HepG2 (cell line): ENCODE measurements at regions not wholly inside any gene's neighbourhood (a gene's known extent, or its start where the extent isn't known, plus 50 kb on each side); places are given as distances from the start of the nearest gene placed in this dataset.

Source experiments
- ATAC-seq: fragments of 200-7000 bp; cut with Tn5 transposase; 3 replicates; pipeline ENCODE4 v1.9.1; 2020; ENCODE audit warnings: mild to moderate bottlenecking, moderate library complexity
- BruUV-seq: library from RNA; stranded (reverse); fragments of 400-500 nt; replicated peaks from 2 replicates; lab custom pipeline; 2021; lab: Mats Ljungman, UMichigan
- CTCF ChIA-PET: fragments of 300-600 bp; formaldehyde crosslinking; extraction: SDS; loops from one replicate; lab custom pipeline; 2021; ENCODE audit warnings: low total read pairs, inconsistent platforms, low intra/inter-chr PET ratio; lab: Yijun Ruan, JAX
- POLR2A ChIA-PET: fragments of 350-600 bp; sonication (Branson Sonifier 250); formaldehyde crosslinking; loops from one replicate; lab custom pipeline; 2020; ENCODE audit warnings: antibody characterized with exemption, inconsistent platforms; lab: Yijun Ruan, JAX
- DNase-seq: peaks from one replicate; pipeline ENCODE4 v3.0.0-alpha.2; 2015; ENCODE audit warnings: low spot score
- FAIRE-seq: peaks from 3 replicates; lab custom pipeline; 2011; peaks lifted over from hg19 to GRCh38; lab: Jason Lieb, UNC
- H2AFZ ChIP-seq: one replicate; pipeline ENCODE4 v1.6.1; 2011; ENCODE audit warnings: low read length, inconsistent platforms
- H3K27ac ChIP-seq: fragments of 300-600 bp; 3 replicates; pipeline ENCODE4 v1.8.0; 2011; ENCODE audit warnings: mixed run types, mild to moderate bottlenecking, mixed read lengths, low read length, inconsistent platforms; ENCODE audit not compliant: insufficient read depth; ENCODE audit errors: extremely low read length
- H3K27me3 ChIP-seq, 2 experiments: fragments of 200-600 bp in 1 of 2; 2 replicates in 1 of 2; 3 replicates in 1 of 2; pipeline versions ENCODE4 v1.6.0 to v1.8.0; 2011; ENCODE audit warnings: low read length in 2 of 2, mild to moderate bottlenecking in 2 of 2, moderate library complexity in 2 of 2, inconsistent platforms in 1 of 2; ENCODE audit not compliant: insufficient read depth in 2 of 2, control insufficient read depth in 1 of 2
- H3K36me3 ChIP-seq, 2 experiments: fragments of 200-600 bp in 1 of 2; replicated peaks in 1 of 2; 2 replicates in 1 of 2; 3 replicates in 1 of 2; pipeline versions ENCODE4 v1.5.1 to v1.8.0; 2011; ENCODE audit warnings: low read length in 2 of 2, inconsistent platforms in 1 of 2; ENCODE audit not compliant: insufficient read depth in 2 of 2, control insufficient read depth in 1 of 2
- H3K4me1 ChIP-seq: 2 replicates; pipeline ENCODE4 v1.5.1; 2012; ENCODE audit warnings: low read length, inconsistent platforms; ENCODE audit not compliant: insufficient read depth
- H3K4me2 ChIP-seq: 2 replicates; pipeline ENCODE4 v1.6.0; 2011; ENCODE audit warnings: low read depth, low read length, inconsistent platforms
- H3K4me3 ChIP-seq, 3 experiments: fragments of 200-600 bp in 1 of 3; sonication (generic), shearing (Covaris generic) in 1 of 3; replicated peaks in 1 of 3; 2 replicates each; pipeline ENCODE4 v1.5.1; 2011 to 2016; ENCODE audit warnings: low read length in 3 of 3, inconsistent platforms in 2 of 3, low read depth in 2 of 3, mild to moderate bottlenecking in 2 of 3, control low read depth in 1 of 3, mixed read lengths in 1 of 3; ENCODE audit not compliant: insufficient read depth in 1 of 3
- H3K79me2 ChIP-seq: one replicate; pipeline ENCODE4 v1.6.1; 2011; ENCODE audit warnings: low read length, inconsistent platforms; ENCODE audit not compliant: insufficient read depth
- H3K9ac ChIP-seq: 2 replicates; pipeline ENCODE4 v1.6.0; 2011; ENCODE audit warnings: mild to moderate bottlenecking, low read depth, low read length, inconsistent platforms; ENCODE audit not compliant: insufficient read depth
- H3K9me3 ChIP-seq: 2 replicates; pipeline ENCODE4 v1.5.1; 2012; ENCODE audit warnings: mild to moderate bottlenecking, low read length
- H4K20me1 ChIP-seq: 2 replicates; pipeline ENCODE4 v1.6.0; 2011; ENCODE audit warnings: inconsistent platforms, mild to moderate bottlenecking, low read length, moderate library complexity; ENCODE audit not compliant: insufficient read depth
- CENPT ChIP-seq: sonication (generic); formaldehyde crosslinking; IDR thresholded peaks from 2 replicates; pipeline ENCODE4 v1.8.0; 2022; ENCODE audit warnings: low read depth, mild to moderate bottlenecking, moderate library complexity, missing genetic modification reagents
- HNRNPK ChIP-seq: fragments of 200-400 bp; formaldehyde crosslinking; IDR thresholded peaks from 2 replicates; pipeline ENCODE4 v1.6.1; 2018; ENCODE audit warnings: low read length, low read depth, moderate library complexity, mild to moderate bottlenecking; ENCODE audit not compliant: poor library complexity, severe bottlenecking
- HOXA5 ChIP-seq: sonication (generic); formaldehyde crosslinking; IDR thresholded peaks from 2 replicates; pipeline ENCODE4 v1.4.0; 2020; ENCODE audit warnings: missing genetic modification reagents
- POLR2AphosphoS5 ChIP-seq: IDR thresholded peaks from 2 replicates; pipeline ENCODE4 v1.6.1; 2012; ENCODE audit warnings: low read depth, low read length
- STAG1 ChIP-seq: sonication (generic); formaldehyde crosslinking; IDR thresholded peaks from 2 replicates; pipeline ENCODE4 v1.4.0; 2020; ENCODE audit warnings: missing genetic modification reagents
- ZSCAN31 ChIP-seq: sonication (generic); formaldehyde crosslinking; IDR thresholded peaks from 2 replicates; pipeline ENCODE4 v1.5.0; 2020; ENCODE audit warnings: low read depth, mild to moderate bottlenecking, missing genetic modification reagents
- WGBS: methylation state at CpG from one replicate; pipeline ENCODE4 v1.1.6; 2017; ENCODE audit warnings: low lambda C conversion rate; 5-methylcytosine and 5-hydroxymethylcytosine counted together
- in situ Hi-C: cut with HindIII; loops from 2 replicates; pipeline ENCODE4 v1.10.0; 2017; ENCODE audit warnings: low pct_unique_long_range_greater_than_20kb; ENCODE audit not compliant: extremely low pct_ligation_motif_present
- intact Hi-C: fragments of 100-400 bp; cut with micrococcal nuclease; formaldehyde crosslinking; loops from one replicate; pipeline ENCODE4 v1.10.0; 2022; ENCODE audit not compliant: unreplicated experiment
- TF ChIP-seq, protein P1 (sequence below): sonication (generic); formaldehyde crosslinking; IDR thresholded peaks from 2 replicates; pipeline ENCODE4 v1.5.1; 2020; ENCODE audit warnings: missing genetic modification reagents, mild to moderate bottlenecking, borderline replicate concordance

DNA sequence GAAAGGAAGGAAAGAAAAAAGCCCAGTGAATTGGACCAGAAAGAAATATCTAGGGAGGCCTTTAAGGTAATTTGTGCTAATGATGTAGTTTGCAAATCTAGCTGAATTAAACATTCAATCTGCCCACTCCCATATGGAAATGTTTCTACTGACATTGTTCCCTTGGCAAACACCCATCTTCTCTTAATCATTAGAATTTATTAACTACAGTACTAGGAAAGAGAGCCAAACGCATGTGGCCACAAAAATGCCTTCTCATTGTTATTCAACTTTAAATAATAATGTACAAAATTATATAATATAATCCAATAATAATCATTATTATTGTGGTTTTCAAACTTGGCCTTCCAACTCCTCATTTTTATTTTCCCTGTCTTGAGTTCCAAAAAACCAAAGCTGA, 234.7 kb downstream of the NHLRC3 start:
- H3K27me3 ChIP-seq = no peaks in the 10 kb centered on the region
- no peak overlapping the region for H2AFZ ChIP-seq
- no peak overlapping the region for H3K4me3 ChIP-seq
- peak; percentile 58 for TF ChIP-seq HNRNPK
- TF ChIP-seq CENPT = no peak
- in situ Hi-C loops = loop anchor here (25.0 kb wide), 1 partner anchor 339 kb away; the partner anchor contains the start of gene LHFPL6
- no peaks in the 10 kb centered on the region for H3K9me3 ChIP-seq
- H4K20me1 ChIP-seq = no peaks in the 10 kb centered on the region
- 0% methylated on average over 1 of the region's 1 CpG for WGBS
- no peaks in the 10 kb centered on the region for H3K79me2 ChIP-seq
- DNase-seq = no peak
- no peak overlapping the region for H3K4me2 ChIP-seq
- intact Hi-C loops = no loop called here
- ChIA-PET CTCF (no interaction called here), POLR2A (no interaction called here)
- no TSS peak for BruUV-seq
- H3K36me3 ChIP-seq = no peaks in the 10 kb centered on the region
- H3K27ac ChIP-seq = no peak overlapping the region
- H3K4me1 ChIP-seq = no peaks in the 10 kb centered on the region
- no peak for FAIRE-seq
- no peak for ATAC-seq
- no peak overlapping the region for H3K9ac ChIP-seq

DNA sequence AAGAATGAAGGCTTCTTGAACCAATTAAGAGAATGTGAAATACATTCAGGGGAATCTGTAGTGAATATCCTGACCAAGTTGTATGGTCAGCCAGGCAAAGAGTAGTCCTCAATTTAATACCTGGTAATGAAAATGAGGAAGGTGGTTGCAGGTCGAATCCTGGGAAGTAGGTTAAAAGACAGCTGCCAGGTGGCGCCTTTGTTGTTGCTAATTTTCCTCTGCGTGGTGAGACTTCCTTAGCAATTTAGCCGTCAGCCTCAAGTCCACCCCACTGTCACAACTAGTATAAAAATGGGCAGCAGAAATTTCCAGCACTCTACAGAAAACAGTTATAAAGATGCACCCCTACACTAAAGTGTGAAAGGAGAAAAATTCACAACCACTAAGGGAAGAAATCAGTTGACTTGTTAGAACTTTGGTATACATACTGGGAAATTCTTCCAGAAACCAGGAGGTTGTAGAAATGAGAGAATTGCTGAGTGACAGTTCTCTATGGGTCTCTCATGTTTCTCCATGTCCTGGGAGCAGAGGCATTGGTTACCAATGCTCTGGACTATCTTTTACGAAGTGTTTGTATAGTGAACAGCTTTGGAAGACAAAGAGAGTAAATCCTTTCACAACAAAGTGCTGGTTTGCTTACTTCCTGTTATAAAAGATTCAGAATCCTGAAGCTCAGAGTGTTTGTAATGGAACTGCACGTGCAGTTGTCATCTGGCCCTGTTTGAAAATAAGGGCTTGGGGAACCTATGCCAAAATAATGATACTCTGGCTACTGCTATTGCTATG, 235.9 kb downstream of the NHLRC3 start:
- POLR2A ChIA-PET = no interaction called here
- Histone ChIP-seq H3K9me3 (no peaks in the 10 kb centered on the region), H3K36me3 (no peaks in the 10 kb centered on the region), H2AFZ (no peak overlapping the region), H3K27ac (no peak overlapping the region), H3K9ac (no peak overlapping the region), H3K27me3 (no peaks in the 10 kb centered on the region), H3K4me2 (no peak overlapping the region), H3K79me2 (no peaks in the 10 kb centered on the region), H3K4me3 (no peak overlapping the region), H4K20me1 (no peaks in the 10 kb centered on the region), H3K4me1 (no peaks in the 10 kb centered on the region)
- BruUV-seq = no TSS peak
- peak; percentile 40; the same call in 1 of the 2 replicates for TF ChIP-seq STAG1 (CRISPR knock-in tag)
- no peak for TF ChIP-seq POLR2AphosphoS5
- TF ChIP-seq ZSCAN31 (CRISPR knock-in tag) = no peak
- no peak for TF ChIP-seq HOXA5 (CRISPR knock-in tag)
- TF ChIP-seq, protein P1, sequence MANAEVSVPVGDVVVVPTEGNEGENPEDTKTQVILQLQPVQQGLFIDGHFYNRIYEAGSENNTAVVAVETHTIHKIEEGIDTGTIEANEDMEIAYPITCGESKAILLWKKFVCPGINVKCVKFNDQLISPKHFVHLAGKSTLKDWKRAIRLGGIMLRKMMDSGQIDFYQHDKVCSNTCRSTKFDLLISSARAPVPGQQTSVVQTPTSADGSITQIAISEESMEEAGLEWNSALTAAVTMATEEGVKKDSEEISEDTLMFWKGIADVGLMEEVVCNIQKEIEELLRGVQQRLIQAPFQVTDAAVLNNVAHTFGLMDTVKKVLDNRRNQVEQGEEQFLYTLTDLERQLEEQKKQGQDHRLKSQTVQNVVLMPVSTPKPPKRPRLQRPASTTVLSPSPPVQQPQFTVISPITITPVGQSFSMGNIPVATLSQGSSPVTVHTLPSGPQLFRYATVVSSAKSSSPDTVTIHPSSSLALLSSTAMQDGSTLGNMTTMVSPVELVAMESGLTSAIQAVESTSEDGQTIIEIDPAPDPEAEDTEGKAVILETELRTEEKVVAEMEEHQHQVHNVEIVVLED (CRISPR knock-in tag) = no peak
- CTCF ChIA-PET = interaction anchor here (0.7 kb wide), 1 partner anchor 338 kb away, joined by 3 read pairs; no protein-coding TSS in a partner anchor
- WGBS = 4% methylated on average over 6 of the region's 6 CpGs
- DNase-seq (no peak), FAIRE-seq (no peak), ATAC-seq (no peak)
- intact Hi-C loops = loop anchor here (2.0 kb wide), 1 partner anchor 343 kb away; no protein-coding TSS in a partner anchor
- in situ Hi-C loops = loop anchor here (25.0 kb wide), 1 partner anchor 338 kb away; the partner anchor contains the start of gene LHFPL6
